ENCODE measurements at regions not wholly inside any gene's neighbourhood (a gene's known extent, or its start where the extent isn't known, plus 50 kb on each side); places are given as distances from the start of the nearest gene placed in this dataset.

- DNase-seq, result no peak
- TF ChIP-seq POLR2A (IDR thresholded peaks at IDR 0.05; ENCODE audit: low read length) (no peak), GATA1 (IDR thresholded peaks at IDR 0.05; ENCODE audit: low read depth, low read length) (no peak)
These were observed 67.7 kb upstream of the RAD23B start for GRCh38 chr9:107215381-107215780.

- no peak for DNase-seq
- TF ChIP-seq POLR2A (IDR thresholded peaks at IDR 0.05; ENCODE audit: low read length) (no peak), GATA1 (IDR thresholded peaks at IDR 0.05; ENCODE audit: low read depth, low read length) (no peak)
These were observed 66.8 kb upstream of the RAD23B start for GRCh38 chr9:107216329-107216728.

GRCh38 chr9:107218829-107219485 is 64.1 kb upstream of the RAD23B start:
- TF ChIP-seq GATA1 (IDR thresholded peaks at IDR 0.05; ENCODE audit: low read depth, low read length) (no peak), POLR2A (IDR thresholded peaks at IDR 0.05; ENCODE audit: low read length) (no peak)
- DNase-seq, result no peak

- TF ChIP-seq POLR2A (IDR thresholded peaks at IDR 0.05; ENCODE audit: low read length) (no peak), GATA1 (IDR thresholded peaks at IDR 0.05; ENCODE audit: low read depth, low read length) (no peak)
- no peak for DNase-seq
These were observed 63.5 kb upstream of the RAD23B start for GRCh38 chr9:107219486-107220077.

- no peak for DNase-seq
- no peak for TF ChIP-seq POLR2A (IDR thresholded peaks at IDR 0.05; ENCODE audit: low read length)
- TF ChIP-seq GATA1 (IDR thresholded peaks at IDR 0.05; ENCODE audit: low read depth, low read length), result no peak
These were observed 61.8 kb upstream of the RAD23B start for GRCh38 chr9:107221321-107221720.

GRCh38 chr9:107222020-107222522 is 61.0 kb upstream of the RAD23B start:
- DNase-seq, result no peak
- no peak for TF ChIP-seq POLR2A (IDR thresholded peaks at IDR 0.05; ENCODE audit: low read length)
- no peak for TF ChIP-seq GATA1 (IDR thresholded peaks at IDR 0.05; ENCODE audit: low read depth, low read length)

- no peak for TF ChIP-seq GATA1 (IDR thresholded peaks at IDR 0.05; ENCODE audit: low read depth, low read length)
- TF ChIP-seq POLR2A (IDR thresholded peaks at IDR 0.05; ENCODE audit: low read length), result no peak
- DNase-seq, result no peak
These were observed 59.7 kb upstream of the RAD23B start for GRCh38 chr9:107223381-107223780.

GRCh38 chr9:107224252-107224651 is 58.8 kb upstream of the RAD23B start:
- TF ChIP-seq POLR2A (IDR thresholded peaks at IDR 0.05; ENCODE audit: low read length) (no peak), GATA1 (IDR thresholded peaks at IDR 0.05; ENCODE audit: low read depth, low read length) (no peak)
- DNase-seq, result no peak

- DNase-seq, result peak in 1 of 2 experiments; percentile 14
These were observed 56.7 kb upstream of the RAD23B start for GRCh38 chr9:107226421-107226820.

GRCh38 chr9:107227774-107228173 is 55.3 kb upstream of the RAD23B start:
- TF ChIP-seq GATA1 (IDR thresholded peaks at IDR 0.05; ENCODE audit: low read depth, low read length), result no peak
- TF ChIP-seq POLR2A (IDR thresholded peaks at IDR 0.05; ENCODE audit: low read length), result no peak
- DNase-seq, result no peak

More at GRCh38 chr9:107226421-107226820, 56.7 kb upstream of the RAD23B start:
- no peak for TF ChIP-seq POLR2A (IDR thresholded peaks at IDR 0.05; ENCODE audit: low read length)
- TF ChIP-seq GATA1 (IDR thresholded peaks at IDR 0.05; ENCODE audit: low read depth, low read length), result no peak

GRCh38 chr9:107228496-107229039 is 54.5 kb upstream of the RAD23B start:
- TF ChIP-seq GATA1 (IDR thresholded peaks at IDR 0.05; ENCODE audit: low read depth, low read length) (no peak), POLR2A (IDR thresholded peaks at IDR 0.05; ENCODE audit: low read length) (no peak)
- no peak for DNase-seq

GRCh38 chr9:107229241-107229741 is 53.8 kb upstream of the RAD23B start:
- no peak for TF ChIP-seq POLR2A (IDR thresholded peaks at IDR 0.05; ENCODE audit: low read length)
- no peak for TF ChIP-seq GATA1 (IDR thresholded peaks at IDR 0.05; ENCODE audit: low read depth, low read length)
- no peak for DNase-seq
